Left ventricle myocardium inferior (tissue), 1 donor: ENCODE measurements at regions not wholly inside any gene's neighbourhood (a gene's known extent, or its start where the extent isn't known, plus 50 kb on each side); places are given as distances from the start of the nearest gene placed in this dataset.

ENCODE experiments used
- DNase-seq: peaks from one replicate; pipeline ENCODE4 v3.0.0-alpha.2; 2020
- H3K27ac ChIP-seq: fragments of 200-600 bp; replicated peaks from 2 replicates; pipeline ENCODE4 v1.8.0; 2021
- H3K27me3 ChIP-seq: fragments of 200-600 bp; 2 replicates; pipeline ENCODE4 v1.8.0; 2021; ENCODE audit warnings: low read depth
- H3K36me3 ChIP-seq: fragments of 200-600 bp; 2 replicates; pipeline ENCODE4 v1.8.0; 2021
- H3K4me1 ChIP-seq: fragments of 200-600 bp; 2 replicates; pipeline ENCODE4 v1.8.0; 2021
- H3K4me3 ChIP-seq: fragments of 200-600 bp; 2 replicates; pipeline ENCODE4 v1.8.0; 2021; ENCODE audit warnings: mild to moderate bottlenecking, moderate library complexity
- H3K9me3 ChIP-seq: fragments of 200-600 bp; replicated peaks from 2 replicates; pipeline ENCODE4 v1.8.0; 2021
- intact Hi-C: fragments of 100-400 bp; cut with micrococcal nuclease; formaldehyde crosslinking; loops from one replicate; pipeline ENCODE4 v1.11.0; 2022
- TF ChIP-seq, protein P1 (sequence below): fragments of 200-600 bp; IDR thresholded peaks from 2 replicates; pipeline ENCODE4 v1.8.0; 2021; ENCODE audit warnings: antibody characterized with exemption, mild to moderate bottlenecking, borderline replicate concordance
- donor health status: DM: no; HTN: yes; CAD: no; lungs with severe emphysema.

DNA sequence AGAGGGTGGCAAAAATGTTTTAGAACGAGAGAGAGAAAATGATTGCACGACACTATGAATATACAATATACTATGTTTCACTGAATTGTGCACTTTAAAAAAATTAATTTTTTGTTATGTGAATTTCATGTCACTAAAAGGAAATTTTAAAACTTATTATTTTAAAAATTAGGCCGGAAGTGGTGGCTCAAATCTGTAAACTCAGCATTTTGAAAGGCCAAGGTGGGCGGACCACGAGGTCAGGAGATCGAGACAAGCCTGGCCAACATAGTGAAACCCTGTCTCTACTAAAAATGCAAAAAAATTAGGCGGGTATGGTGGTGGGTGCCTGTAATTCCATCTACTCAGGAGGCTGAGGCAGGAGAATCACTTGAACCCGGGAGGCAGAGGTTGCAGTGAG is 642.5 kb downstream of the XPNPEP1 start:
- Histone ChIP-seq H3K27me3 (no peaks in the 10 kb centered on the region), H3K4me3 (no peak overlapping the region), H3K27ac (no peak overlapping the region), H3K36me3 (no peaks in the 10 kb centered on the region), H3K4me1 (no peaks in the 10 kb centered on the region), H3K9me3 (no peaks in the 10 kb centered on the region)
- TF ChIP-seq, protein P1, sequence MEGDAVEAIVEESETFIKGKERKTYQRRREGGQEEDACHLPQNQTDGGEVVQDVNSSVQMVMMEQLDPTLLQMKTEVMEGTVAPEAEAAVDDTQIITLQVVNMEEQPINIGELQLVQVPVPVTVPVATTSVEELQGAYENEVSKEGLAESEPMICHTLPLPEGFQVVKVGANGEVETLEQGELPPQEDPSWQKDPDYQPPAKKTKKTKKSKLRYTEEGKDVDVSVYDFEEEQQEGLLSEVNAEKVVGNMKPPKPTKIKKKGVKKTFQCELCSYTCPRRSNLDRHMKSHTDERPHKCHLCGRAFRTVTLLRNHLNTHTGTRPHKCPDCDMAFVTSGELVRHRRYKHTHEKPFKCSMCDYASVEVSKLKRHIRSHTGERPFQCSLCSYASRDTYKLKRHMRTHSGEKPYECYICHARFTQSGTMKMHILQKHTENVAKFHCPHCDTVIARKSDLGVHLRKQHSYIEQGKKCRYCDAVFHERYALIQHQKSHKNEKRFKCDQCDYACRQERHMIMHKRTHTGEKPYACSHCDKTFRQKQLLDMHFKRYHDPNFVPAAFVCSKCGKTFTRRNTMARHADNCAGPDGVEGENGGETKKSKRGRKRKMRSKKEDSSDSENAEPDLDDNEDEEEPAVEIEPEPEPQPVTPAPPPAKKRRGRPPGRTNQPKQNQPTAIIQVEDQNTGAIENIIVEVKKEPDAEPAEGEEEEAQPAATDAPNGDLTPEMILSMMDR = no peak
- DNase-seq = no peak
- intact Hi-C loops = no loop called here

GRCh38 chr10:109277456-109277855 is 645.9 kb downstream of the XPNPEP1 start:
- Histone ChIP-seq H3K27ac (no peak overlapping the region), H3K4me3 (no peak overlapping the region), H3K4me1 (no peaks in the 10 kb centered on the region), H3K27me3 (no peaks in the 10 kb centered on the region), H3K36me3 (no peaks in the 10 kb centered on the region), H3K9me3 (no peaks in the 10 kb centered on the region)
- TF ChIP-seq, protein P1 = no peak
- no peak for DNase-seq
- intact Hi-C loops = no loop called here

- Histone ChIP-seq H3K4me3 (no peak overlapping the region), H3K4me1 (no peaks in the 10 kb centered on the region), H3K9me3 (no peaks in the 10 kb centered on the region), H3K36me3 (no peaks in the 10 kb centered on the region), H3K27me3 (no peaks in the 10 kb centered on the region), H3K27ac (no peak overlapping the region)
- TF ChIP-seq, protein P1 = no peak
- DNase-seq = no peak
- intact Hi-C loops = no loop called here
Observed at GRCh38 chr10:109275960-109276359, 647.4 kb downstream of the XPNPEP1 start.

- no peaks in the 10 kb centered on the region for H3K4me1 ChIP-seq
- no peak overlapping the region for H3K4me3 ChIP-seq
- no peaks in the 10 kb centered on the region for H3K36me3 ChIP-seq
- no peak for DNase-seq
- H3K27me3 ChIP-seq = no peaks in the 10 kb centered on the region
- TF ChIP-seq, protein P1 = no peak
- intact Hi-C loops = no loop called here
- H3K27ac ChIP-seq = no peak overlapping the region
- H3K9me3 ChIP-seq = no peaks in the 10 kb centered on the region
Observed at GRCh38 chr10:109274681-109275080, 648.6 kb downstream of the XPNPEP1 start.

GRCh38 chr10:109270173-109270572 is 653.1 kb downstream of the XPNPEP1 start:
- TF ChIP-seq, protein P1 = no peak
- no peaks in the 10 kb centered on the region for H3K27me3 ChIP-seq
- no peaks in the 10 kb centered on the region for H3K4me1 ChIP-seq
- intact Hi-C loops = no loop called here
- H3K27ac ChIP-seq = no peak overlapping the region
- H3K4me3 ChIP-seq = no peak overlapping the region
- H3K36me3 ChIP-seq = no peaks in the 10 kb centered on the region
- DNase-seq = no peak
- no peaks in the 10 kb centered on the region for H3K9me3 ChIP-seq

- intact Hi-C loops = no loop called here
- Histone ChIP-seq H3K4me1 (no peaks in the 10 kb centered on the region), H3K27me3 (no peaks in the 10 kb centered on the region), H3K4me3 (no peak overlapping the region), H3K9me3 (peaks cover 21% of the 10 kb centered on the region), H3K36me3 (no peaks in the 10 kb centered on the region), H3K27ac (no peak overlapping the region)
- no peak for DNase-seq
- TF ChIP-seq, protein P1 = no peak
Observed at GRCh38 chr10:109264004-109264403, 659.3 kb downstream of the XPNPEP1 start.
